LHCN-M2 (cell line): ENCODE measurements at regions not wholly inside any gene's neighbourhood (a gene's known extent, or its start where the extent isn't known, plus 50 kb on each side); places are given as distances from the start of the nearest gene placed in this dataset.

Experiments used
- DNase-seq: peaks from one replicate; pipeline ENCODE4 v3.0.0-alpha.2; 2012; ENCODE audit warnings: low read depth

- no peak for DNase-seq
Observed at GRCh38 chr7:4612237-4612636, 69.9 kb upstream of the FOXK1 start.

GRCh38 chr7:4612939-4613841 is 68.9 kb upstream of the FOXK1 start:
- DNase-seq = peak; percentile 32

- peak; percentile 76 for DNase-seq
Observed at GRCh38 chr7:4613846-4614548, 68.1 kb upstream of the FOXK1 start.

GRCh38 chr7:4616116-4616515 is 66.0 kb upstream of the FOXK1 start:
- no peak for DNase-seq

- peak; percentile 17 for DNase-seq
Observed at GRCh38 chr7:4621396-4621795, 60.7 kb upstream of the FOXK1 start.

- DNase-seq = no peak
Observed at GRCh38 chr7:4626318-4626845, 55.7 kb upstream of the FOXK1 start.

- no peak for DNase-seq
Observed at GRCh38 chr7:4629287-4629895, 52.7 kb upstream of the FOXK1 start.

GRCh38 chr7:4631380-4632179 is 50.5 kb upstream of the FOXK1 start:
- DNase-seq = peak; percentile 96
